ENCODE measurements at regions not wholly inside any gene's neighbourhood (a gene's known extent, or its start where the extent isn't known, plus 50 kb on each side); places are given as distances from the start of the nearest gene placed in this dataset.
A peak's percentile ranks its signal among the peaks of the same experiment; 100 is the strongest.
"Not testable (repeated sequence)": the region's sequence is repeated elsewhere in the genome, so short reads cannot be mapped to it uniquely, and the experiment has no call there.

DNA sequence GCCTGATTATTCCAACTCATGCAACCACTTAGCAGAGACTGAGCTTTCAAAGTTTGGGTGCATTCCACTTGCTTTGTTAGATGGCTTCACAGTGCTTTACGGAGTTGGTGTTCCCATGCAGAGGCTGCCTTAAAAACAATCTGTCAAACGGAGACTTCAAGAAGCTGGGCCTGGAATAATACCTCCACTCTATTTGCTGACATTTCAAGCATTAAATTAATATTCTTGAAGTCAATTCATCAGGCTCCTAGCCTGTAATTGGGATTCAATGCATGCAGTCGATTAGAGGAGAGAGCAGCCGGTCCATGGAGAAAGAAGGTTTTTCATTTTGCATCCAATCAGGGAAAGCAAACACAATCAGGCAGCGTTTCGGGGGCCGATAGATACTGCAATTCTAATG, 314.7 kb upstream of the PRKX start:
- no peak overlapping the region for H3K27ac ChIP-seq (ENCODE audit: low read length)
- no peaks in the 10 kb centered on the region for H3K27me3 ChIP-seq (ENCODE audit: control insufficient read depth, insufficient read depth, low read length)
- no peak overlapping the region for H3K4me3 ChIP-seq (ENCODE audit: low read length)
- H3K9me3 ChIP-seq (ENCODE audit: control insufficient read depth, low read depth, low read length), result no peaks in the 10 kb centered on the region
- no CpG with 5 or more reads among the region's 7 CpGs for WGBS (ENCODE audit: insufficient coverage, low lambda C conversion rate)
- no peak for DNase-seq
- no peaks in the 10 kb centered on the region for H3K4me1 ChIP-seq (ENCODE audit: control insufficient read depth, insufficient read depth, low read length)
- H3K36me3 ChIP-seq (ENCODE audit: control insufficient read depth, insufficient read depth, low read length), result no peaks in the 10 kb centered on the region

DNA sequence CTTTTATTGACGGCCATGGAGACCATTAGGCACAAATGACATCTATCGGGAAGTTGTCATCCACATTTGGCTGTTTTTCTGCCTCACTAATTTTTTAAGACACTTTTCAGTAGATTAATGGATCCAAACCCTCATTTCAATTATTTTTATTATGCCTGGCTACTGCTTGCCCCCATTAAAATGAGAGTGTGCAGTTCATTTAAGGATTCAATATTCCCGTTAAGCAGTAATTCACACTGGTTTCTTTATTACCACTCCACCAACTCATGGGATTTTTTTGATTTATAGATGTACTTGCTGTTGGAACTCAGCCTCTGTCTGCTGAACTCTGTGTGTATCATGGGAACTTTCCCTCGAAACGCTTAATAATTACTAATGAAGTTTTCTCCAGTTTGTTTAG, 291.8 kb upstream of the PRKX start:
- no peaks in the 10 kb centered on the region for H3K9me3 ChIP-seq (ENCODE audit: control insufficient read depth, low read depth, low read length)
- no peaks in the 10 kb centered on the region for H3K36me3 ChIP-seq (ENCODE audit: control insufficient read depth, insufficient read depth, low read length)
- no peak overlapping the region for H3K4me3 ChIP-seq (ENCODE audit: low read length)
- H3K4me1 ChIP-seq (ENCODE audit: control insufficient read depth, insufficient read depth, low read length), result no peaks in the 10 kb centered on the region
- H3K27me3 ChIP-seq (ENCODE audit: control insufficient read depth, insufficient read depth, low read length), result no peaks in the 10 kb centered on the region
- no peak overlapping the region for H3K27ac ChIP-seq (ENCODE audit: low read length)
- no peak for DNase-seq
- WGBS (ENCODE audit: insufficient coverage, low lambda C conversion rate), result 100% methylated on average over 2 of the region's 5 CpGs

DNA sequence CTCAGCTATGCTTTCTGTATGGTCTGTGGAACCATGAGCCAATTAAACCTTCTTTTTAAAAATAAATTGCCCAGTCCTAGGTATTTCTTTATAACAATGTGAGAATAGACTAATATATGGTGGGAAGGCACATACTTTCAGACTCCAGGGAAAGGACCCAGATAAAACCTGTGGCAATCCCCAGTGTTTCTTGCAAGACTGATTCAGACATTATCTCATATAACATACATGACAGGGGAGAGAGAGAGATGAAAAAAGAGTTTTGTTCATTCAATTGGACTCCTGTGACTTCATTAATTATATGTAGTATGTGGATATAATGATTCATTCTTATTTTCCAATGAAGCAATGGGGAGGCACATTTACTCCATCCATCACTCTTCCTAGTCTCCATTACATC, 291.4 kb upstream of the PRKX start:
- no peak for DNase-seq
- Histone ChIP-seq H3K27me3 (ENCODE audit: control insufficient read depth, insufficient read depth, low read length) (no peaks in the 10 kb centered on the region), H3K4me3 (ENCODE audit: low read length) (no peak overlapping the region), H3K27ac (ENCODE audit: low read length) (no peak overlapping the region), H3K9me3 (ENCODE audit: control insufficient read depth, low read depth, low read length) (no peaks in the 10 kb centered on the region), H3K36me3 (ENCODE audit: control insufficient read depth, insufficient read depth, low read length) (no peaks in the 10 kb centered on the region), H3K4me1 (ENCODE audit: control insufficient read depth, insufficient read depth, low read length) (no peaks in the 10 kb centered on the region)

GRCh38 chrX:3994315-3994714, 280.9 kb upstream of the PRKX start:
- Histone ChIP-seq H3K4me1 (ENCODE audit: control insufficient read depth, insufficient read depth, low read length) (no peaks in the 10 kb centered on the region), H3K27me3 (ENCODE audit: control insufficient read depth, insufficient read depth, low read length) (no peaks in the 10 kb centered on the region), H3K9me3 (ENCODE audit: control insufficient read depth, low read depth, low read length) (no peaks in the 10 kb centered on the region), H3K4me3 (ENCODE audit: low read length) (no peak overlapping the region), H3K27ac (ENCODE audit: low read length) (no peak overlapping the region), H3K36me3 (ENCODE audit: control insufficient read depth, insufficient read depth, low read length) (no peaks in the 10 kb centered on the region)
- DNase-seq, result no peak
- WGBS (ENCODE audit: insufficient coverage, low lambda C conversion rate), result no CpG with 5 or more reads among the region's 1 CpG

DNA sequence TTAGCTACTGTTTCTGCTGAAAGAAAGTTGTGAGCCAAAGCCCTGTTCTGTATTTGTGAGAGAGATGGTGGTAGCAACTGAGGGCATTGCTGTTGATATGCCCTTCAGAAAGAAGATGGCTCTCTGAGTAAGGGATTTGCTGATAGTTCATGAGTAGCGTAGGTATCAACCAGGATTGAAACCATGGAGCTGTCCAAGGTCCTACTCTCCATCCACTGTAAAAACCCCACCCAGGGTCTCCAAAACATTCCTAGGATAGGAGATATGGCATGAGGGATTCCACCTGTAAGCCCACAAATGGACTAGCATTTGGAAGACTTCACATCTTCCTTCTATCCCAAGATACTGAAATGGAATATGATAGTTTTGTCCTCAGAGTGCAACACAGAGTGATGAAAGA, 277.1 kb upstream of the PRKX start:
- Histone ChIP-seq H3K9me3 (ENCODE audit: control insufficient read depth, low read depth, low read length) (no peaks in the 10 kb centered on the region), H3K27me3 (ENCODE audit: control insufficient read depth, insufficient read depth, low read length) (no peaks in the 10 kb centered on the region), H3K27ac (ENCODE audit: low read length) (no peak overlapping the region), H3K4me3 (ENCODE audit: low read length) (no peak overlapping the region), H3K4me1 (ENCODE audit: control insufficient read depth, insufficient read depth, low read length) (no peaks in the 10 kb centered on the region), H3K36me3 (ENCODE audit: control insufficient read depth, insufficient read depth, low read length) (no peaks in the 10 kb centered on the region)
- DNase-seq, result no peak
- WGBS (ENCODE audit: insufficient coverage, low lambda C conversion rate), result no CpG with 5 or more reads among the region's 1 CpG

DNA sequence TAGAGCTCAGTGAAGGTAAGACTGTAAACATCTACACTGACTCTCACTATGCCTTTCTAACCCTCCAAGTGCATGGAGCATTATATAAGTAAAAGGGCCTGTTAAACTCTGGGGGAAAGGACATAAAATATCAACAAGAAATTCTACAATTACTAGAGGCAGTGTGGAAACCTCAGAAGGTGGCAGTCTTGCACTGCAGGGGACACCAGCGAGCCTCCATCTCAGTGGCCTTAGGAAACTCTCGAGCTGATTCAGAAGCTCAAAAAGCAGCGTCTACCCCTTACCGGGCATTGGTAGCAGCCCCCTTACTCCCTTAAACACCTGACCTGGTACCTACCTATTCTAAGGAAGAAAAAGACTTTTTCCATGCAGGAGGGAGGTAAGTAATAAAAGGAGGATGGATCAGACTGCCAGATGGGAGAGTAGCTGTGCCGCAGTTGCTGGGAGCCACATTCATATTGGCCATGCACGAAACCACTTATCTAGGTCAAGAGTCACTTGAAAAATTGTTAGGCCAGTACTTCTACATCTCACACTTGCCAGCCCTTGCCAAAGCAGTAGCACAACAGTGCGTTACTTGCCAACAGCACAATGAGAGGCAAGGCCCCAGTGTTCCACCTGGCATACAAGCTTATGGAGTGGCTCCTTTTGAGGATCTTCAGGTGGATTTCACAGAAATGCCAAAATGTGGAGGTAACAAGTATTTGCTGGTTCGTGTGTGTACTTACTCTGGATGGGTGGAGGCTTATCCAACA, 258.8 kb upstream of the PRKX start:
- H3K36me3 ChIP-seq (ENCODE audit: control insufficient read depth, insufficient read depth, low read length); H3K9me3 ChIP-seq (ENCODE audit: control insufficient read depth, low read depth, low read length); H3K4me1 ChIP-seq (ENCODE audit: control insufficient read depth, insufficient read depth, low read length); H3K4me3 ChIP-seq (ENCODE audit: low read length); H3K27ac ChIP-seq (ENCODE audit: low read length); DNase-seq; H3K27me3 ChIP-seq (ENCODE audit: control insufficient read depth, insufficient read depth, low read length): not testable (repeated sequence)
- WGBS (ENCODE audit: insufficient coverage, low lambda C conversion rate), result no CpG with 5 or more reads among the region's 8 CpGs

DNA sequence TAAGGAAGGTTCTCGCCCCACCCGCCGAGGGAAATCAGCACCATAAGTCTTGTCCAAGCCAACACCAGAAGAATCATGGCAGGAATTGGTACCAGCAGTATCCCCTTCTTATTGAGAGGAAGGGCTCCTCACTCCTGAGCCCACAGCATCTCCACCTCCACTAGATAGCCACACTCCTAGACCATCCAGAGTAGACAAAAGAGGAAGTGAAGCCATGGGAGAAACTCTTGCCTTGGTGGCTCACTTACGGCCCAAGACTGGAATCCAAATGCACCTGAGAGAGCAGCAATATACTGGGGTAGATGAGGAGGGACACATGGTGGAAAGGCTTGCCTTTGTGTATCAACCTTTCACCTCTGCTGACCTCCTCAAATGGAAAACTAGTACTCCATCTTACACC, 255.3 kb upstream of the PRKX start:
- H3K27ac ChIP-seq (ENCODE audit: low read length), result no peak overlapping the region
- H3K27me3 ChIP-seq (ENCODE audit: control insufficient read depth, insufficient read depth, low read length), result no peaks in the 10 kb centered on the region
- H3K4me1 ChIP-seq (ENCODE audit: control insufficient read depth, insufficient read depth, low read length), result no peaks in the 10 kb centered on the region
- no CpG with 5 or more reads among the region's 4 CpGs for WGBS (ENCODE audit: insufficient coverage, low lambda C conversion rate)
- no peaks in the 10 kb centered on the region for H3K9me3 ChIP-seq (ENCODE audit: control insufficient read depth, low read depth, low read length)
- DNase-seq, result no peak
- H3K36me3 ChIP-seq (ENCODE audit: control insufficient read depth, insufficient read depth, low read length), result no peaks in the 10 kb centered on the region
- no peak overlapping the region for H3K4me3 ChIP-seq (ENCODE audit: low read length)

DNA sequence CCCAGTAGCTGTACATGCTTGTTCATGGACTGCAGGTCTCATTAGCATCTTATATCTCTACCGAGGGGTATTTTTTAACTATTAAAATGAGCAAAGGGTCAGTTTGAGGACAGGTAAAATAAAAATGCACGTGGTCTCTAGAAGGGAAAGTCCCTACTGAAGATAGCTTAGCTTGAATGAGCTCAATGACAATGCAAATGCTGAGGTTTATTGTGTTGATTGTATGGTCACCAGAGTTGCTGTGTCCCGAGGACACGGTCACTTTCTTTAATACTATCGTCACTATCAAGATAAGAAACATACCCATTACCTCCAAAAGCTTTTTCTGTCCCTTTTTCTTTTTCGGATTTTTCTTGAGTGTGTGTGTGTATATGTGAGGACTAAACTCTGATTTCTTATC, 250.5 kb upstream of the PRKX start:
- no peaks in the 10 kb centered on the region for H3K27me3 ChIP-seq (ENCODE audit: control insufficient read depth, insufficient read depth, low read length)
- no peak overlapping the region for H3K27ac ChIP-seq (ENCODE audit: low read length)
- no peak for DNase-seq
- H3K4me1 ChIP-seq (ENCODE audit: control insufficient read depth, insufficient read depth, low read length), result no peaks in the 10 kb centered on the region
- no peaks in the 10 kb centered on the region for H3K9me3 ChIP-seq (ENCODE audit: control insufficient read depth, low read depth, low read length)
- no CpG with 5 or more reads among the region's 6 CpGs for WGBS (ENCODE audit: insufficient coverage, low lambda C conversion rate)
- H3K4me3 ChIP-seq (ENCODE audit: low read length), result no peak overlapping the region
- no peaks in the 10 kb centered on the region for H3K36me3 ChIP-seq (ENCODE audit: control insufficient read depth, insufficient read depth, low read length)

DNA sequence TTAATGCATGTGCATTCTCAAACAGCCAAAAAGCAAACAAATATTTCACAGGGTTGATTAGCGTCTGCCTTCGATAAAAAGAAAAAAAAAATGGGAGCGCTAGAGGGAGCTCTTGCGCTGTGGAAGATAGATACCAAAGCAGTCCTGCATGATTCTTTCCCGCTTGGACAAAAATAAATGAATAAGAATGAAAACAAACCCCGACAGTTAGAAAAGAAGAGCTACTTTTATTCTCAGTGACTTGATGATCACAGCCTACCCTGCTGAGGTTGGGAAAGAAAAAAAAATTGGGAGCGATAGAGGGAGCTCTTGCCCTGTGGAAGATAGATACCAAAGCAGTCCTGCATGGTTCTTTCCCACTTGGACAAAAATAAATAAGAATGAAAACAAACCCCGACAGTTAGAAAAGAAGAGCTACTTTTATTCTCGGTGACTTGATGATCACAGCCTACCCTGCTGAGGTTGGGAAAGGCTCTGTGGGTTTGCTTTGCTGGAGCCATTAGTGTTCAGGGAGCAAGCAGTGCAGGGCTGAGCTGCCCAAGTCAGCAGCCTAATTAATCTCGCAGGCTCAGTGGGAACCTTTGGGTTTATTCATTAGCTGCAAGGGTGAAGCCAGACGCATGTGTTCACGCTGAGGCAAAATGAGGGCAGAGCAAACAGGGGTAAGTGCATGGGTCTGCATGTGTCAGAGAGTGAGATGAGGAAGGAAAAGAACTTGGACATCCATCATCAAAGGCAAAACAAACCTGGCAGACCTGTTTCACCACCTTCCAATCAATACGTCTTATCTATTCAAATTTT, 249.3 kb upstream of the PRKX start:
- no peaks in the 10 kb centered on the region for H3K27me3 ChIP-seq (ENCODE audit: control insufficient read depth, insufficient read depth, low read length)
- H3K4me1 ChIP-seq (ENCODE audit: control insufficient read depth, insufficient read depth, low read length), result no peaks in the 10 kb centered on the region
- H3K4me3 ChIP-seq (ENCODE audit: low read length), result no peak overlapping the region
- DNase-seq, result peak in 1 of 2 donors; percentile 3
- WGBS (ENCODE audit: insufficient coverage, low lambda C conversion rate), result 0% methylated on average over 2 of the region's 13 CpGs
- no peak overlapping the region for H3K27ac ChIP-seq (ENCODE audit: low read length)
- H3K9me3 ChIP-seq (ENCODE audit: control insufficient read depth, low read depth, low read length), result no peaks in the 10 kb centered on the region
- no peaks in the 10 kb centered on the region for H3K36me3 ChIP-seq (ENCODE audit: control insufficient read depth, insufficient read depth, low read length)

DNA sequence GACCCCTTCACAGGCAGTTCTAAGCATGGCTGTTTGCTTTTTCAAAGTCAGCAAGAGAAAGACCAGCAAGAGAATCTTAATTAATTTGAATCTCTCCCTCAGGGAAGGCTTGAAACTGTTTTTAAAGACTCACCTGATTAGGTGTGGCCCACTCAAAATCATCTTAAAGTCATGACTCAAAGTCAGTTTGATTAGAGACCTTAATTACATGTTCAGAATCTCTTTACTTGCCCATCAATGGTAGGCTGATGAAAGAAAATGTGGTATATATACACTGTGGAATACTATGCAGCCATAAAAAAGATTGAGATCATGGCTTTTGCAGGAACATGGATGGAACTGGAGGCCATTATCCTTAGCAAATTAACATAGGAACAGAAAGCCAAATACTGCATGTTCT, 247.5 kb upstream of the PRKX start:
- no peaks in the 10 kb centered on the region for H3K4me1 ChIP-seq (ENCODE audit: control insufficient read depth, insufficient read depth, low read length)
- H3K4me3 ChIP-seq (ENCODE audit: low read length), result no peak overlapping the region
- no peaks in the 10 kb centered on the region for H3K36me3 ChIP-seq (ENCODE audit: control insufficient read depth, insufficient read depth, low read length)
- H3K27me3 ChIP-seq (ENCODE audit: control insufficient read depth, insufficient read depth, low read length), result no peaks in the 10 kb centered on the region
- no peaks in the 10 kb centered on the region for H3K9me3 ChIP-seq (ENCODE audit: control insufficient read depth, low read depth, low read length)
- no peak overlapping the region for H3K27ac ChIP-seq (ENCODE audit: low read length)
- DNase-seq, result no peak

- DNase-seq, result no peak
- Histone ChIP-seq H3K36me3 (ENCODE audit: control insufficient read depth, insufficient read depth, low read length) (no peaks in the 10 kb centered on the region), H3K27me3 (ENCODE audit: control insufficient read depth, insufficient read depth, low read length) (no peaks in the 10 kb centered on the region), H3K4me3 (ENCODE audit: low read length) (no peak overlapping the region), H3K27ac (ENCODE audit: low read length) (no peak overlapping the region), H3K9me3 (ENCODE audit: control insufficient read depth, low read depth, low read length) (no peaks in the 10 kb centered on the region), H3K4me1 (ENCODE audit: control insufficient read depth, insufficient read depth, low read length) (no peaks in the 10 kb centered on the region)
- WGBS (ENCODE audit: insufficient coverage, low lambda C conversion rate), result no CpG with 5 or more reads among the region's 2 CpGs
These were observed 238.4 kb upstream of the PRKX start for GRCh38 chrX:3951859-3952258.

Data from large intestine (tissue), 3 donors.